GM12878 (cell line): ENCODE measurements at regions not wholly inside any gene's neighbourhood (a gene's known extent, or its start where the extent isn't known, plus 50 kb on each side); places are given as distances from the start of the nearest gene placed in this dataset.

Experiments used
- BHLHE40 ChIP-seq, 2 experiments: fragments of 450-650 bp in 1 of 2; IDR thresholded peaks; 2 replicates each; pipeline ENCODE4 v1.6.1; 2011 to 2017; ENCODE audit warnings: low read depth in 2 of 2, borderline replicate concordance in 1 of 2, improper control_type of control experiment in 1 of 2, low read length in 1 of 2, mild to moderate bottlenecking in 1 of 2
- ETV6 ChIP-seq, 2 experiments: fragments of 450-650 bp in 1 of 2; IDR thresholded peaks in 1 of 2; conservative IDR thresholded peaks in 1 of 2; 2 replicates each; pipeline ENCODE4 v1.6.1; 2014; ENCODE audit warnings: antibody characterized with exemption in 1 of 2, borderline replicate concordance in 1 of 2, low read depth in 1 of 2, mild to moderate bottlenecking in 1 of 2, moderate library complexity in 1 of 2
- FOXK2 ChIP-seq: fragments of 450-650 bp; IDR thresholded peaks from 2 replicates; pipeline ENCODE4 v1.6.1; 2017; ENCODE audit warnings: mild to moderate bottlenecking, moderate library complexity
- FOXM1 ChIP-seq: IDR thresholded peaks from 2 replicates; pipeline ENCODE4 v1.6.1; 2012; ENCODE audit warnings: low read depth, mild to moderate bottlenecking, inconsistent platforms, low read length, moderate library complexity
- SUZ12 ChIP-seq: fragments of 200-600 bp; sonication (generic); IDR thresholded peaks from one replicate; pipeline ENCODE4 v1.6.1; 2018; ENCODE audit warnings: antibody characterized with exemption, mild to moderate bottlenecking; ENCODE audit not compliant: unreplicated experiment
- TF ChIP-seq, protein P1 (sequence below), 3 experiments: IDR thresholded peaks in 2 of 3; conservative IDR thresholded peaks in 1 of 3; 2 replicates each; pipeline ENCODE4 v1.5.1; 2011; ENCODE audit warnings: low read depth in 3 of 3, low read length in 3 of 3, mild to moderate bottlenecking in 3 of 3, control low read depth in 2 of 3, moderate library complexity in 2 of 3, inconsistent platforms in 1 of 3, mixed read lengths in 1 of 3; ENCODE audit not compliant: control insufficient read depth in 2 of 3, insufficient read depth in 1 of 3; ENCODE audit errors: extremely low read depth in 1 of 3

DNA sequence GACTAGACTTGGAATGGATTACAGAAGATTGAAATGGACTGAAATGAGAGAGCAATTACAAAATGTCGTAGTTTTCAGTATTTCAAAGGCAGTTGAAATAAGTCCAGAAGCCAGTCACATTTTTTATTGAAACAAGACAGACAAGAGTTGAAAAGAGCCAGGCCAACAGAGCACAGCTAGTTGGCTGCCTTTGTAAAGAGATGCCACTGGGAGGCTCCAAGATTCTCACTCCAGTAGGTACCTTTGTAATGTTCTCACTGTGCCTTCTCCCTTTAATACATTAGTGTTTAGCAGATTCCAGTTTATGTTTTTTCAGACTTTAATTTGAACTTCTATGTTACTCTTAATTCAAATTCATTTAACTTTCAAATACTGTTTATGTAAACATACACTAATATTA, 234.8 kb downstream of the DSEL start:
- no peak for TF ChIP-seq SUZ12
- TF ChIP-seq ETV6 (conservative IDR thresholded peaks at IDR 0.05 in 1 of 2, IDR thresholded peaks at IDR 0.05 in 1 of 2; ENCODE audit: borderline replicate concordance in 1 of 2, low read depth in 1 of 2): no peak
- TF ChIP-seq, protein P1, sequence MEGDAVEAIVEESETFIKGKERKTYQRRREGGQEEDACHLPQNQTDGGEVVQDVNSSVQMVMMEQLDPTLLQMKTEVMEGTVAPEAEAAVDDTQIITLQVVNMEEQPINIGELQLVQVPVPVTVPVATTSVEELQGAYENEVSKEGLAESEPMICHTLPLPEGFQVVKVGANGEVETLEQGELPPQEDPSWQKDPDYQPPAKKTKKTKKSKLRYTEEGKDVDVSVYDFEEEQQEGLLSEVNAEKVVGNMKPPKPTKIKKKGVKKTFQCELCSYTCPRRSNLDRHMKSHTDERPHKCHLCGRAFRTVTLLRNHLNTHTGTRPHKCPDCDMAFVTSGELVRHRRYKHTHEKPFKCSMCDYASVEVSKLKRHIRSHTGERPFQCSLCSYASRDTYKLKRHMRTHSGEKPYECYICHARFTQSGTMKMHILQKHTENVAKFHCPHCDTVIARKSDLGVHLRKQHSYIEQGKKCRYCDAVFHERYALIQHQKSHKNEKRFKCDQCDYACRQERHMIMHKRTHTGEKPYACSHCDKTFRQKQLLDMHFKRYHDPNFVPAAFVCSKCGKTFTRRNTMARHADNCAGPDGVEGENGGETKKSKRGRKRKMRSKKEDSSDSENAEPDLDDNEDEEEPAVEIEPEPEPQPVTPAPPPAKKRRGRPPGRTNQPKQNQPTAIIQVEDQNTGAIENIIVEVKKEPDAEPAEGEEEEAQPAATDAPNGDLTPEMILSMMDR (IDR thresholded peaks at IDR 0.05 in 2 of 3, conservative IDR thresholded peaks at IDR 0.05 in 1 of 3; ENCODE audit: control insufficient read depth in 2 of 3, extremely low read depth in 1 of 3, insufficient read depth in 1 of 3, low read depth in 3 of 3, low read length in 3 of 3): no peak
- TF ChIP-seq FOXK2: no peak
- TF ChIP-seq BHLHE40 (IDR thresholded peaks at IDR 0.05; ENCODE audit: borderline replicate concordance in 1 of 2, low read depth in 2 of 2, low read length in 1 of 2): no peak
- TF ChIP-seq FOXM1: no peak
